Inflammatory macrophage (primary cell): ENCODE measurements at regions not wholly inside any gene's neighbourhood (a gene's known extent, or its start where the extent isn't known, plus 50 kb on each side); places are given as distances from the start of the nearest gene placed in this dataset.

Experiments used
- DNase-seq, 2 donors: peaks; one replicate each; pipeline ENCODE4 v3.0.0-alpha.2; 2020 to 2022

DNA sequence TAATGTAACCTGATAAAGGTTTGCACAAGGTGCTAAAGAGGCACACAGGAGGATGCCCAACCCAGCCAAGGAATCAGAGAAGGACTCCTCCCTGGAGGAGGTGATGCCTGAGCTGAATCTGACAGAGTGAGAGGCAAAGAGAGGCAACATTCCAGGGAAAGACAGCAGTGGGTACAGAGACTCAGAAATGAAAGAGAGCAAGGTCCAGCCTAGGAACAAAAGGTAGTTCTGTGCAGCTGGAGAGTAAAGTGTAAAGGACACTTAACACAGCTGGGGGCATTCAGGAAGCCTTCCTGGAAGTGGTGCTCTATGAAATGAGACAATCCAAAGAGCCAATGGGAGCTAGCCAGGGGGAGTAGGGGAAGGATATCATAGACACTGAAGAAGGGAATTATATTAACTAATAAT, 181.0 kb upstream of the GLI2 start:
- no peak for DNase-seq

- no peak for DNase-seq
Observed at GRCh38 chr2:120555092-120555491, 180.6 kb upstream of the GLI2 start.

- no peak for DNase-seq
Observed at GRCh38 chr2:120556911-120557310, 178.8 kb upstream of the GLI2 start.

- no peak for DNase-seq
Observed at GRCh38 chr2:120558847-120559246, 176.8 kb upstream of the GLI2 start.

DNA sequence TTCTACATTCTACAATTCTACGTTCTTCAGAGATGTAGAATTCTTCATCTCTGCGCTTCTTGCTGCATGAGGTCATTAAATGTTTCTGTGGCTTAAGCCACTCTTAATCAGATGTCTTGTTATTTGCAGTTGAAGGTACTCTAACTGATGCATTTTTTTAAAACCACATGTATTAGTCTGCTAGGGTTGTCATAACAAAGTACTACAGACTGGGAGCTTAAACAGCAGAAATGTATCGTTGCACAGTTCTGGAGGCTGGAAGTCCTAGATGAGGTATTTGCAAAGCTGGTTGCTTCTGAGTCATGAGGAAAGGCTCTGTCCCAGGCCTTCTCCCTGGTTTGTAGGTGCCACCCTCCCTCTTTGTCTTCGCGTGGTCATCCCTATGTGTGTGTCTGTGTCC, 176.3 kb upstream of the GLI2 start:
- no peak for DNase-seq

DNA sequence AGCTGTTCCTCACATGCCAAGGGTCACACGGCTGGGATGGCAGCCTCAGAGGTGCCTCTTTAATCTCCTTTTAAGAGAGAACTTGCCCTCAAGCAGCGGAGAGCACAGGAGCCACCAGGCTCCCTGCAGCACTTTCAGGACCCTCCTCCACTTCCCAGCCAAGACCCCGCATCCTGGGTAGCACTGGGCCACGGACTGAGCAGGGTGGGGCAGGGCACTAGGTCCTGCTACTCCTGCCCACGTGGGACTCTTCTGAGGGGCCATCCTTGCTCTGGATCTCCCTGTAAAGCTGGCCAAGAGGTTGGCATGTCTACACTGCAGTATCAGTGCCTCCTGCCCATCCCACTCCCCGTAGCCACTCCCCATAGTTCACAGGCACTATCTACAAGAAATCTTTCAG, 175.3 kb upstream of the GLI2 start:
- DNase-seq: no peak

DNA sequence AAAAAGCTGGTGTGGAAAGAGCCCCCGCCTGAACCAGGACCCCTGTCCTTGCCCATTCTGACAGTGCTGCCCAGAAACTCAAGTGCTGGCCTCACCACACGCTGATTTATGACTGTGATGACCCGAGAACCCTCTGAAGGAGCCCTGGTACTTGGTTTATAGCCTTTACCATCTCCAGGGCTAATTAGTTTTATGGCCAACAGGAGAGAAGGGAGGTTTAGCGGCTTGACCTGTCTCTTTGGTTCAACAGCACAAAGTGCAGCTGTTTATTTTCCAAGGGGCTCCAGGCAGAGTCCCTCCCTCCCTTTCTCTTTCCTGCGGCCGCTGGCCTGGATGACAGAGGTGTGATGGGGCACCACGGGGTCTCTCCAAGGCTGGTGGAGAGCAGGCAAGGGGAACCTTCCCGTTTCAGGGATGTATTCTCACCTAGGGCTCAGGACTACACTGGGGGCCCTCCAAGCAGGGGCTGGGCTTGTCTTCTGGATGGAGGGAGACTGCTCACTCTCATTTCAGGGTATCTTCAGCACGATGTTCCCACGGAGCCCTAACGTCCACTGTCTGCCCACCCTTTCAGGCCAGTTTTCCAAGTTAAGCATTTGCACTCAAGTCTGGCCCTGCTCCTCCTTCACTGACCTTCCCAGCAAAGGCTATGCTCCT, 174.2 kb upstream of the GLI2 start:
- no peak for DNase-seq

GRCh38 chr2:120562218-120563005, 173.3 kb upstream of the GLI2 start:
- DNase-seq: no peak

DNA sequence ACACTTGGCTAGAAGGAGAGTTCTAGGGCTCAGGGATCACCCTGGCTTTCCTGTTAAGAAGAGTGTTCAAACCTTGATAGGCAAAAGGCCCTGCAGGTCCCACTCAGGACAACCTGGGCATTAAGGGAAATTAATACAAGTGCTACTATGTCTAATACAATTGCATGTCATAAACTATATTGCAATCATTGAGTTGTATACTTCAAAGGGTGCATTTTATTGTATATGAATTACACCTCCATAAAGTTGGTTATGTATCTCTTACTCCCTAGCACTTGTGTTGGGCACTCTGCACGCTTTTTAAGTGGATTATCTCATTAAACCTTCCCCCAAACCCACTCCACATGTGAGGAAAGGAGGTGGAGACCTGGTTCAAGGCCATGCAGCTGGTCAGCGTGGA, 172.1 kb upstream of the GLI2 start:
- no peak for DNase-seq

DNA sequence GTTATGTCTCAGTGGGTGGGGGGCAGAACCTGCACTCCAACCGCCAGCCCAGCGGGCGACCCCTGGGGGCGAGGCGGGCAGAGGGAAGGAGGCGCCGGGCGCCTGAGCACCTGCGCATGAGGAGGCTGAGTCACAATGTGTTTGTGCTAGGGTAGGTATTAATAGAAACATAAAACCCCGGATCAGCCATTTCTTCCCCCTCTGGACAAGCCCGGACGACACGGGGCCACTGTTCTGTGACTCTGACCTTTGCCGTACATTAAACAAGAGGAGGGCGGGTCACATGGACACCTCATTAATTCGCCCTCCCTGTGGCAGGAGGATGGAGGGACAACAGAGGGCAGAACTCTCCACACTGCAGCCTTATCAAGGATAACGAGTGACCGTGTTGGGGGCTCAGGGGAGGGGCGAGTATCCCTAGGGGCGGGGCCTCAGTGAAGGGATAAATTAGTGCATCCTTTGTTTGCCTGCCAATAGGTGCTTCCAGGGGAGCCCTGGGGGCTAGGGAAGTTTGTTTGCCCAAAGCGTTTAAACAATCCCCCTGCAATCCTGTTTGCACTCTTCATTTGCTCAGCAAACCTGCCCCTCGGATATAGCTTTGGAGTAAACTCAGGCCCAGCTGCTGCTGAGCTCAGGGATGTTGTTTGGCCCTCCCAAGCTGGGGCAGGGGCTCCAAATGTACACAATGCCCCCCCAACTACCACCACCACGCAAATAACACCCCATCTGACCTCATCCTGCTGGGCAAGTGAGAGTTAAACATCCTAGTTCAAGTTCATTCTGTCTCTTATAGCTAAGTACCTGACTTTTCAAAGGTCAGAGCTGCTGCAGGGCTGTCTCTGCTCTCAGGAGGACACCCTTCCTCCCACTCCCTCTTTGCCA, 171.2 kb upstream of the GLI2 start:
- no peak for DNase-seq

DNA sequence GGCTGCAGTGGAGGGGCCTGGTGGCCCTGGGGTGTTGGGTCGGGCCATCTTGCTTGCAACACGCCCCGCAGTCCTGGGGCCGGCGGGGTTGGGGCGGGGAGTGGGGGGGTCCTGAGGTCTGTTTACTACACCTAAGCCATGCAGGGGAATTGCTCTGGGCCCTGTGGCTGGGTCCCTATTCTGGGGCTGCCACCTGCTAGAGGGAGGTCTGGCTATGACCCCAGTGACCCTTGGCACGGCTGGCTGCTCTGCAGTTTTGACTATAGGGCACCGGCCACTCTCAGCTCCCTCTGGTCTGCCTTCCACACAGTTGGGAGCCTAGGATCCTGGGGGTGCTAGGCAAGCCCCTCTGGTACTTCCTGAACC, 170.6 kb upstream of the GLI2 start:
- no peak for DNase-seq

DNA sequence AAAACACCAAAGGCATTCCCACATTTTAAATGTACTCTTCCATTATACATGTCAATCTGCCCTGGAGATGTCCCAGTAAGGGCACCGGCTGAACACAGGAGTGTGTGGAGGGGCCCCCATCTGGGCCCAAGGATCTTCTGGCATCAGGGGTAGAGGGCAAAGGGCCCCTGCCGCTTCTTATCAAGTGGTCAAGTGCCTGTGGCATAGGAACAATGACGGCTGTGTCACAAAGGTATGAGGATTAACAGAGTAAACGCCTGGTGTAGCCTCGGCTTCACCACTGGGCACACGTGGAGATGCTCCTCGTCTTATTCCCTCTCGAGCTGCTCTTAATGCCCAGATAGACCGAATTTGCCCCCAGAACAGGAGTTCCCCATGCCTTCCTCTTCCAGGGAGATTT, 169.7 kb upstream of the GLI2 start:
- no peak for DNase-seq

DNA sequence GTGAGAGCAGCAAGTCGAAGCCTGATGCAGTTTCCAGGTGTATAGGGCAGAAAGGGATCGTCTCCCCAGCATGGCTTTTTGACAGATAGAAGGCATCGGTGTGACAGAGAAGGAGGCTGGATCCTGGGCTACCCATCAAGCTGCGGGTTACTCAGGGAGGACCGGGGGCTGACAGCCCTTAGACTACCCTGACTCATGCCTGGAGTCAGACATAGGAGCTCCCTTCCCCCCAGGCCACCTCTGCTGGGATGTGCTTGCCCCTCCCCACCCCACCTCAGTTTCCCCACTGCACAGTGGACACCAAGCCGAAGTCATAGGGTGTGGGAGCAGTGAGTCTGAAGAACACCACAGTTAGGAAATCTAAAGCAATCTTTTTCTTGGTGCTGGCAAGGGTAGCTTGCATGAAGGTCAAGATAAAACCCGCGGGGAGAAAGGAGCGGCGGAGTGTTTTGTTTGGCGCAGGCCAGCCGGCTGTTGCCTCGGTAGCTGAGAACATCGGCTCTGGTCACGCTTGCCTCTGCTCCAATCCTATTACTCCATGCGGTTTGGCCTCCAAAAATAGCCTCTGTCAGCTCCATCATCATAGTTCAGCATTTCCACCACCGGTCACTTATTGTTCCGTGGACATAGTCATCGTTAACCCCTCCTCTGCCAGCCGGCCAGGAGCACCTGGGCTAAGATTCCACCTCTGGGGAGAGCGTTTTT, 169.2 kb upstream of the GLI2 start:
- no peak for DNase-seq

- no peak for DNase-seq
Observed at GRCh38 chr2:120567128-120567527, 168.5 kb upstream of the GLI2 start.

DNA sequence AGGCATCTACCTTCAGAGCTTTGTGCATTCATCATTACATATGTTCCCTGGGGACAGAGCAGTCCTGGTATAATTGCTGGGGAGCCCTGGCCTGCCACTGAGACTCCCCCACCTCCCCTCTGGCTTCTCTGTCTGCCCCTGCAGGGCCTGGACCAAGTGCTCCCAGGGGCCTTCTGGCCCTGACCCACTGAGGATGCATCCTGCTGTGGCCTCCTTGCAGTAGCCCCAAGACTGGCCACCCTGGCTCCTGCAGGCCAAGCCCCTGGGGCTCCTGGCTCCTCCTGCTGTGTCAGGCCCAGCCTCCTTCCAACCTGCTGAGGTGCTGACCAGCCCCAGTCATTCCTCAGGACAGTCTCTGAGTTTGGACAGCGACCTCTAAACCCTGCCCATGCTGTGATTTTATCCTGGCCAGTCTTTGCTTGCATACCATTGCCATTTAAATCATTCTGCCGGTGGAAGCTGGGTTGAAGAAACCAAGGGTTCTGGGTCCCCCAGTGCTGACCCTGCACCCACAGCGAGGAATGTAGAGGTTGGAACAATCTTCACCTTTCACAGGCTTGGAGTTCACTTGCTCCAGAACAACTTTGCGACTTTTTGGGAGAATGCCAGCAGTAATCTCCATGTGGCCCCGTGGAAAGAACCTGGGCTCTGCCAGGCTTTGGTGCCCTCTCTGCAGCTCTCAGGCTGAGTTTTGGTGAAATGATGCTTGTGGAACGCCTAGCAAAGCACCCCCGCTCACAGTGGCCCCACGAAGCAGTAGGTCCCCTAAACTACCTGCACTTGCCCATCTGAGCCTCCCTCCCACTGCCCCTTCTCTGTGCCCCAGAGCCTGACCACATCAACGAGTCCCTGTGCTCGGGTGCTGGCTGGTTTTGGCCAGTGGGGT, 167.3 kb upstream of the GLI2 start:
- no peak for DNase-seq

GRCh38 chr2:120568975-120569268, 166.7 kb upstream of the GLI2 start:
- no peak for DNase-seq

GRCh38 chr2:120570001-120570400, 165.7 kb upstream of the GLI2 start:
- no peak for DNase-seq

DNA sequence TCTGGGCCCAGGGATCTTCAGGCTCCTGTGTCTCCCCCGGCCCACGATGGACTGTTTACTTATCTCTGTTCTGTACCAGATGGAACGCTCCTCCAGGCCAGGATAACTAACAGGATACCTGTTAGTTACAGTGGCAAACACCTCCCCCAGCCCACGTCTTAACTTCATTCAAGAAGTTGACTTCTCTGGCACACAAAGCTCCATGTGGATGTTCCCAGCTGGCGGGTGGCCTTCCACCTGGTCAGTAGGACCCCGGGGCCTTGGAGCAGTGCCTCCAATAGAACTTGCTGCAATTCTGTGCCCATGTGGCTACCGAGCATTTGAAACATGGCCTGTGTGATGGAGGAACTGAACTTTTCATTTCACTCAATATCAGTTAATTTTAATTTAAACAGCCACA, 165.1 kb upstream of the GLI2 start:
- DNase-seq: no peak

- DNase-seq: no peak
Observed at GRCh38 chr2:120571015-120571728, 164.5 kb upstream of the GLI2 start.

- DNase-seq: no peak
Observed at GRCh38 chr2:120572226-120572625, 163.4 kb upstream of the GLI2 start.

DNA sequence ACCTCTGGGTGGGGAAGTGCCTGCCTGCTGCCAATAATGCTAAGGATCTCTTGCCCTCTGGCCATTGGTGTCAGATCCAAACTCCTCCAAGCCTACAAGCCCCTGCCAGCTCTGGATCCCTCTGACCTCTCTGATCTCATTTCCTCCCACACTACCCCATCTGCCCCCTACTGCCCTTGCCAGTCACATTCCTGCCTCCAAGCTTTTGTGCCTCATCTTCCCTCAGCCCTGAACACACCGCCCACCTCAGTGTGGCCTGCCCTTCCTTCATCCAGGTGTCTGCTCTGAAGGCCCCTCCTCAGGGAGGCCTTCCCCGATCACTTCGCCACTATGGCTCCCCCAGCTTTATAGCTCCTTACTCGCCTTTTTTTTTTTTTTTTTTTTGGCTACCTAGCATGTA, 161.0 kb upstream of the GLI2 start:
- DNase-seq: no peak
